T-helper 1 cell treated with Interleukin-12 subunit alpha and Interleukin-12 subunit beta and Interleukin-4 antibody, amounts not matched to agents 30 μg/mL and 1 μg/mL, for 36 hours (primary cell): ENCODE measurements at regions not wholly inside any gene's neighbourhood (a gene's known extent, or its start where the extent isn't known, plus 50 kb on each side); places are given as distances from the start of the nearest gene placed in this dataset.

Source experiments
- H3K27ac Mint-ChIP-seq: one replicate; pipeline ENCODE4 v1.8.0; 2021; ENCODE audit warnings: mild to moderate bottlenecking, mixed read lengths
- H3K27me3 Mint-ChIP-seq: one replicate; pipeline ENCODE4 v1.8.0; 2021; ENCODE audit warnings: low read depth, mixed read lengths
- H3K36me3 Mint-ChIP-seq: one replicate; pipeline ENCODE4 v1.8.0; 2021; ENCODE audit warnings: low read depth, mixed read lengths
- H3K4me1 Mint-ChIP-seq: one replicate; pipeline ENCODE4 v1.8.0; 2021; ENCODE audit warnings: low read depth, mixed read lengths
- H3K4me3 Mint-ChIP-seq: one replicate; pipeline ENCODE4 v1.8.0; 2021; ENCODE audit warnings: mild to moderate bottlenecking, moderate library complexity, mixed read lengths
- H3K9me3 Mint-ChIP-seq: one replicate; pipeline ENCODE4 v1.8.0; 2021; ENCODE audit warnings: mixed read lengths

- Mint-ChIP-seq H3K27me3 (no peaks in the 10 kb centered on the region), H3K27ac (no peak overlapping the region), H3K9me3 (no peaks in the 10 kb centered on the region), H3K36me3 (no peaks in the 10 kb centered on the region), H3K4me3 (no peak overlapping the region), H3K4me1 (no peaks in the 10 kb centered on the region)
These were observed 61.7 kb upstream of the PSD2 start for GRCh38 chr5:139733698-139734538.

GRCh38 chr5:139734539-139734916 is 61.1 kb upstream of the PSD2 start:
- Mint-ChIP-seq H3K4me1 (no peaks in the 10 kb centered on the region), H3K36me3 (no peaks in the 10 kb centered on the region), H3K9me3 (no peaks in the 10 kb centered on the region), H3K27me3 (no peaks in the 10 kb centered on the region), H3K27ac (no peak overlapping the region), H3K4me3 (no peak overlapping the region)

GRCh38 chr5:139738193-139739149 is 57.1 kb upstream of the PSD2 start:
- Mint-ChIP-seq H3K4me3 (no peak overlapping the region), H3K27ac (no peak overlapping the region), H3K4me1 (no peaks in the 10 kb centered on the region)

GRCh38 chr5:139739150-139739974 is 56.2 kb upstream of the PSD2 start:
- Mint-ChIP-seq H3K27ac (no peak overlapping the region), H3K27me3 (peaks cover 6% of the 10 kb centered on the region), H3K4me1 (no peaks in the 10 kb centered on the region), H3K4me3 (no peak overlapping the region), H3K36me3 (no peaks in the 10 kb centered on the region), H3K9me3 (no peaks in the 10 kb centered on the region)

More at GRCh38 chr5:139738193-139739149, 57.1 kb upstream of the PSD2 start:
- Mint-ChIP-seq H3K36me3 (no peaks in the 10 kb centered on the region), H3K27me3 (peaks cover 5% of the 10 kb centered on the region), H3K9me3 (no peaks in the 10 kb centered on the region)

GRCh38 chr5:139740138-139740991 is 55.2 kb upstream of the PSD2 start:
- no peak overlapping the region for H3K4me3 Mint-ChIP-seq
- H3K36me3 Mint-ChIP-seq: no peaks in the 10 kb centered on the region
- H3K27ac Mint-ChIP-seq: no peak overlapping the region
- H3K4me1 Mint-ChIP-seq: no peaks in the 10 kb centered on the region
- peaks cover 15% of the 10 kb centered on the region for H3K27me3 Mint-ChIP-seq
- H3K9me3 Mint-ChIP-seq: no peaks in the 10 kb centered on the region

- Mint-ChIP-seq H3K4me1 (peaks cover 2% of the 10 kb centered on the region), H3K27ac (no peak overlapping the region), H3K9me3 (no peaks in the 10 kb centered on the region), H3K36me3 (no peaks in the 10 kb centered on the region), H3K4me3 (no peak overlapping the region), H3K27me3 (peaks cover 18% of the 10 kb centered on the region)
These were observed 54.5 kb upstream of the PSD2 start for GRCh38 chr5:139740992-139741672.

GRCh38 chr5:139741823-139742172 is 53.8 kb upstream of the PSD2 start:
- Mint-ChIP-seq H3K4me3 (no peak overlapping the region), H3K27me3 (peaks cover 22% of the 10 kb centered on the region), H3K36me3 (no peaks in the 10 kb centered on the region), H3K4me1 (peaks cover 3% of the 10 kb centered on the region), H3K9me3 (no peaks in the 10 kb centered on the region), H3K27ac (no peak overlapping the region)

GRCh38 chr5:139742173-139742903 is 53.3 kb upstream of the PSD2 start:
- H3K4me1 Mint-ChIP-seq: peaks cover 6% of the 10 kb centered on the region
- H3K27me3 Mint-ChIP-seq: peaks cover 28% of the 10 kb centered on the region
- H3K4me3 Mint-ChIP-seq: no peak overlapping the region
- no peak overlapping the region for H3K27ac Mint-ChIP-seq
- no peaks in the 10 kb centered on the region for H3K36me3 Mint-ChIP-seq
- no peaks in the 10 kb centered on the region for H3K9me3 Mint-ChIP-seq

- H3K4me3 Mint-ChIP-seq: no peak overlapping the region
- H3K27ac Mint-ChIP-seq: no peak overlapping the region
- H3K36me3 Mint-ChIP-seq: no peaks in the 10 kb centered on the region
- H3K9me3 Mint-ChIP-seq: no peaks in the 10 kb centered on the region
- peaks cover 10% of the 10 kb centered on the region for H3K4me1 Mint-ChIP-seq
- H3K27me3 Mint-ChIP-seq: peaks cover 33% of the 10 kb centered on the region
These were observed 52.4 kb upstream of the PSD2 start for GRCh38 chr5:139743001-139743771.

- no peaks in the 10 kb centered on the region for H3K9me3 Mint-ChIP-seq
- H3K27ac Mint-ChIP-seq: no peak overlapping the region
- peaks cover 13% of the 10 kb centered on the region for H3K4me1 Mint-ChIP-seq
- H3K36me3 Mint-ChIP-seq: no peaks in the 10 kb centered on the region
- peaks cover 39% of the 10 kb centered on the region for H3K27me3 Mint-ChIP-seq
- H3K4me3 Mint-ChIP-seq: no peak overlapping the region
These were observed 51.8 kb upstream of the PSD2 start for GRCh38 chr5:139743804-139744203.

- peaks cover 47% of the 10 kb centered on the region for H3K27me3 Mint-ChIP-seq
- no peaks in the 10 kb centered on the region for H3K36me3 Mint-ChIP-seq
- H3K9me3 Mint-ChIP-seq: no peaks in the 10 kb centered on the region
- H3K27ac Mint-ChIP-seq: no peak overlapping the region
- no peak overlapping the region for H3K4me3 Mint-ChIP-seq
- H3K4me1 Mint-ChIP-seq: peaks cover 16% of the 10 kb centered on the region
These were observed 51.0 kb upstream of the PSD2 start for GRCh38 chr5:139744471-139745131.
